Activated CD8-positive, alpha-beta memory T cell treated with anti-CD3 and anti-CD28 coated beads, Interleukin-2, amount 10 ng/mL, durations not matched to agents 7 days and 5 days (primary cell): ENCODE measurements at regions not wholly inside any gene's neighbourhood (a gene's known extent, or its start where the extent isn't known, plus 50 kb on each side); places are given as distances from the start of the nearest gene placed in this dataset.
A peak's percentile ranks its signal among the peaks of the same experiment; 100 is the strongest.

ENCODE experiments used
- ATAC-seq: fragments of 150-1000 bp; cut with Tn5 transposase; one replicate; pipeline ENCODE4 v1.10.0; 2021; ENCODE audit warnings: moderate library complexity
- CTCF ChIA-PET: fragments of 350-600 bp; sonication (Branson Sonifier 250); formaldehyde crosslinking; loops from one replicate; lab custom pipeline; 2021; ENCODE audit warnings: antibody characterized with exemption; lab: Charles Lee
- DNase-seq: peaks from one replicate; pipeline ENCODE4 v3.0.0-alpha.2; 2020
- H3K27ac Mint-ChIP-seq: one replicate; pipeline ENCODE4 v1.8.0; 2021; ENCODE audit warnings: mild to moderate bottlenecking, mixed read lengths
- H3K27me3 Mint-ChIP-seq: one replicate; pipeline ENCODE4 v1.8.0; 2021; ENCODE audit warnings: mixed read lengths
- H3K36me3 Mint-ChIP-seq: one replicate; pipeline ENCODE4 v1.8.0; 2021; ENCODE audit warnings: mild to moderate bottlenecking, mixed read lengths
- H3K4me1 Mint-ChIP-seq: one replicate; pipeline ENCODE4 v1.8.0; 2021; ENCODE audit warnings: mixed read lengths
- H3K4me3 Mint-ChIP-seq: one replicate; pipeline ENCODE4 v1.8.0; 2021; ENCODE audit warnings: mild to moderate bottlenecking, moderate library complexity, mixed read lengths
- H3K9me3 Mint-ChIP-seq: one replicate; pipeline ENCODE4 v1.8.0; 2022; ENCODE audit warnings: low read depth, mixed read lengths

- Mint-ChIP-seq H3K4me3 (no peak overlapping the region), H3K36me3 (no peaks in the 10 kb centered on the region), H3K27ac (no peak overlapping the region), H3K9me3 (no peaks in the 10 kb centered on the region), H3K4me1 (no peaks in the 10 kb centered on the region), H3K27me3 (no peaks in the 10 kb centered on the region)
- ATAC-seq = no peak
- CTCF ChIA-PET = no interaction called here
- no peak for DNase-seq
Observed at GRCh38 chr4:155600244-155600643, 66.4 kb upstream of the GUCY1A1 start.

- no peak for ATAC-seq
- Mint-ChIP-seq H3K36me3 (no peaks in the 10 kb centered on the region), H3K27me3 (no peaks in the 10 kb centered on the region), H3K4me1 (no peaks in the 10 kb centered on the region), H3K4me3 (no peak overlapping the region), H3K27ac (no peak overlapping the region), H3K9me3 (no peaks in the 10 kb centered on the region)
- DNase-seq = no peak
- CTCF ChIA-PET = no interaction called here
Observed at GRCh38 chr4:155599596-155599995, 67.1 kb upstream of the GUCY1A1 start.

- Mint-ChIP-seq H3K36me3 (no peaks in the 10 kb centered on the region), H3K4me3 (no peak overlapping the region), H3K27ac (no peak overlapping the region), H3K4me1 (no peaks in the 10 kb centered on the region), H3K27me3 (no peaks in the 10 kb centered on the region), H3K9me3 (no peaks in the 10 kb centered on the region)
- ATAC-seq (no peak), DNase-seq (no peak)
- CTCF ChIA-PET = no interaction called here
Observed at GRCh38 chr4:155599085-155599484, 67.6 kb upstream of the GUCY1A1 start.

- no peak overlapping the region for H3K4me3 Mint-ChIP-seq
- H3K27me3 Mint-ChIP-seq = no peaks in the 10 kb centered on the region
- H3K9me3 Mint-ChIP-seq = no peaks in the 10 kb centered on the region
- H3K36me3 Mint-ChIP-seq = no peaks in the 10 kb centered on the region
- ATAC-seq = no peak
- H3K27ac Mint-ChIP-seq = no peak overlapping the region
- CTCF ChIA-PET = no interaction called here
- DNase-seq = no peak
- no peaks in the 10 kb centered on the region for H3K4me1 Mint-ChIP-seq
Observed at GRCh38 chr4:155597933-155598451, 68.7 kb upstream of the GUCY1A1 start.

- no peak for ATAC-seq
- H3K4me1 Mint-ChIP-seq = no peaks in the 10 kb centered on the region
- no peaks in the 10 kb centered on the region for H3K27me3 Mint-ChIP-seq
- CTCF ChIA-PET = no interaction called here
- no peaks in the 10 kb centered on the region for H3K9me3 Mint-ChIP-seq
- no peak overlapping the region for H3K27ac Mint-ChIP-seq
- no peaks in the 10 kb centered on the region for H3K36me3 Mint-ChIP-seq
- no peak for DNase-seq
- no peak overlapping the region for H3K4me3 Mint-ChIP-seq
Observed at GRCh38 chr4:155597281-155597680, 69.4 kb upstream of the GUCY1A1 start.

GRCh38 chr4:155593793-155594192, 72.9 kb upstream of the GUCY1A1 start:
- DNase-seq = no peak
- H3K4me3 Mint-ChIP-seq = no peak overlapping the region
- H3K4me1 Mint-ChIP-seq = no peaks in the 10 kb centered on the region
- CTCF ChIA-PET = interaction anchor here (0.6 kb wide), 1 partner anchor 119 kb away, joined by 4 read pairs; no protein-coding TSS in a partner anchor
- H3K36me3 Mint-ChIP-seq = no peaks in the 10 kb centered on the region
- H3K27me3 Mint-ChIP-seq = no peaks in the 10 kb centered on the region
- ATAC-seq = no peak
- H3K9me3 Mint-ChIP-seq = no peaks in the 10 kb centered on the region
- H3K27ac Mint-ChIP-seq = no peak overlapping the region

- H3K27ac Mint-ChIP-seq = no peak overlapping the region
- DNase-seq (no peak), ATAC-seq (no peak)
- H3K27me3 Mint-ChIP-seq = no peaks in the 10 kb centered on the region
- no peaks in the 10 kb centered on the region for H3K9me3 Mint-ChIP-seq
- no peaks in the 10 kb centered on the region for H3K36me3 Mint-ChIP-seq
- CTCF ChIA-PET = no interaction called here
- H3K4me3 Mint-ChIP-seq = no peak overlapping the region
- H3K4me1 Mint-ChIP-seq = no peaks in the 10 kb centered on the region
Observed at GRCh38 chr4:155592938-155593297, 73.7 kb upstream of the GUCY1A1 start.

GRCh38 chr4:155592179-155592937, 74.3 kb upstream of the GUCY1A1 start:
- no peaks in the 10 kb centered on the region for H3K27me3 Mint-ChIP-seq
- no peak overlapping the region for H3K4me3 Mint-ChIP-seq
- CTCF ChIA-PET = no interaction called here
- H3K4me1 Mint-ChIP-seq = no peaks in the 10 kb centered on the region
- DNase-seq = no peak
- no peaks in the 10 kb centered on the region for H3K9me3 Mint-ChIP-seq
- ATAC-seq = no peak
- H3K27ac Mint-ChIP-seq = no peak overlapping the region
- H3K36me3 Mint-ChIP-seq = no peaks in the 10 kb centered on the region

- ATAC-seq (no peak), DNase-seq (no peak)
- H3K27ac Mint-ChIP-seq = no peak overlapping the region
- no peak overlapping the region for H3K4me3 Mint-ChIP-seq
- H3K4me1 Mint-ChIP-seq = no peaks in the 10 kb centered on the region
- no peaks in the 10 kb centered on the region for H3K9me3 Mint-ChIP-seq
- H3K36me3 Mint-ChIP-seq = no peaks in the 10 kb centered on the region
- H3K27me3 Mint-ChIP-seq = no peaks in the 10 kb centered on the region
- CTCF ChIA-PET = no interaction called here
Observed at GRCh38 chr4:155591738-155592143, 74.9 kb upstream of the GUCY1A1 start.

- no peaks in the 10 kb centered on the region for H3K27me3 Mint-ChIP-seq
- no peak overlapping the region for H3K27ac Mint-ChIP-seq
- no peak for DNase-seq
- no peak overlapping the region for H3K4me3 Mint-ChIP-seq
- H3K4me1 Mint-ChIP-seq = no peaks in the 10 kb centered on the region
- CTCF ChIA-PET = no interaction called here
- H3K9me3 Mint-ChIP-seq = no peaks in the 10 kb centered on the region
- H3K36me3 Mint-ChIP-seq = no peaks in the 10 kb centered on the region
- ATAC-seq = no peak
Observed at GRCh38 chr4:155590796-155591585, 75.7 kb upstream of the GUCY1A1 start.

- DNase-seq (no peak), ATAC-seq (no peak)
- Mint-ChIP-seq H3K27me3 (no peaks in the 10 kb centered on the region), H3K4me1 (peaks cover 2% of the 10 kb centered on the region), H3K9me3 (no peaks in the 10 kb centered on the region), H3K27ac (no peak overlapping the region), H3K36me3 (no peaks in the 10 kb centered on the region), H3K4me3 (no peak overlapping the region)
- CTCF ChIA-PET = no interaction called here
Observed at GRCh38 chr4:155588437-155588836, 78.2 kb upstream of the GUCY1A1 start.

GRCh38 chr4:155587766-155588165, 78.9 kb upstream of the GUCY1A1 start:
- ATAC-seq (no peak), DNase-seq (no peak)
- no peak overlapping the region for H3K4me3 Mint-ChIP-seq
- no peaks in the 10 kb centered on the region for H3K27me3 Mint-ChIP-seq
- CTCF ChIA-PET = no interaction called here
- no peaks in the 10 kb centered on the region for H3K9me3 Mint-ChIP-seq
- no peak overlapping the region for H3K27ac Mint-ChIP-seq
- H3K4me1 Mint-ChIP-seq = peaks cover 7% of the 10 kb centered on the region
- no peaks in the 10 kb centered on the region for H3K36me3 Mint-ChIP-seq

- Mint-ChIP-seq H3K4me1 (peaks cover 8% of the 10 kb centered on the region), H3K27me3 (no peaks in the 10 kb centered on the region), H3K4me3 (no peak overlapping the region), H3K36me3 (no peaks in the 10 kb centered on the region), H3K9me3 (no peaks in the 10 kb centered on the region), H3K27ac (peak overlapping the region; percentile 1)
- peak; percentile 64 for ATAC-seq
- DNase-seq = no peak
- CTCF ChIA-PET = no interaction called here
Observed at GRCh38 chr4:155582971-155583437, 83.6 kb upstream of the GUCY1A1 start.

- no peak for DNase-seq
- Mint-ChIP-seq H3K4me1 (peaks cover 8% of the 10 kb centered on the region), H3K9me3 (no peaks in the 10 kb centered on the region), H3K36me3 (no peaks in the 10 kb centered on the region), H3K4me3 (no peak overlapping the region), H3K27ac (no peak overlapping the region), H3K27me3 (no peaks in the 10 kb centered on the region)
- no peak for ATAC-seq
- CTCF ChIA-PET = no interaction called here
Observed at GRCh38 chr4:155582041-155582440, 84.6 kb upstream of the GUCY1A1 start.
